SJSA1 (cell line): ENCODE measurements at regions not wholly inside any gene's neighbourhood (a gene's known extent, or its start where the extent isn't known, plus 50 kb on each side); places are given as distances from the start of the nearest gene placed in this dataset.

ENCODE experiments used
- DNase-seq, 2 experiments: peaks; one replicate each; pipeline ENCODE4 v3.0.0-alpha.2; 2015 to 2020; ENCODE audit warnings: low spot score in 2 of 2, low read depth in 1 of 2
- H3K27ac ChIP-seq: fragments of 250-450 bp; sonication (Bioruptor Pico); 2 replicates; pipeline ENCODE4 v1.5.1; 2020; ENCODE audit warnings: mild to moderate bottlenecking, moderate library complexity
- H3K27me3 ChIP-seq: fragments of 250-450 bp; sonication (Bioruptor Pico); replicated peaks from 2 replicates; pipeline ENCODE4 v1.5.1; 2020; ENCODE audit warnings: mild to moderate bottlenecking, moderate library complexity
- H3K36me3 ChIP-seq: fragments of 250-450 bp; sonication (Bioruptor Pico); 2 replicates; pipeline ENCODE4 v1.5.1; 2020; ENCODE audit warnings: mild to moderate bottlenecking
- H3K4me1 ChIP-seq: fragments of 250-450 bp; sonication (Bioruptor Pico); replicated peaks from 2 replicates; pipeline ENCODE4 v1.6.1; 2021; ENCODE audit warnings: mild to moderate bottlenecking
- H3K4me3 ChIP-seq: fragments of 250-450 bp; sonication (Bioruptor Pico); 2 replicates; pipeline ENCODE4 v1.5.1; 2020; ENCODE audit warnings: mild to moderate bottlenecking
- H3K9me3 ChIP-seq: fragments of 250-450 bp; sonication (Bioruptor Pico); replicated peaks from 2 replicates; pipeline ENCODE4 v1.5.1; 2020; ENCODE audit warnings: mild to moderate bottlenecking

DNA sequence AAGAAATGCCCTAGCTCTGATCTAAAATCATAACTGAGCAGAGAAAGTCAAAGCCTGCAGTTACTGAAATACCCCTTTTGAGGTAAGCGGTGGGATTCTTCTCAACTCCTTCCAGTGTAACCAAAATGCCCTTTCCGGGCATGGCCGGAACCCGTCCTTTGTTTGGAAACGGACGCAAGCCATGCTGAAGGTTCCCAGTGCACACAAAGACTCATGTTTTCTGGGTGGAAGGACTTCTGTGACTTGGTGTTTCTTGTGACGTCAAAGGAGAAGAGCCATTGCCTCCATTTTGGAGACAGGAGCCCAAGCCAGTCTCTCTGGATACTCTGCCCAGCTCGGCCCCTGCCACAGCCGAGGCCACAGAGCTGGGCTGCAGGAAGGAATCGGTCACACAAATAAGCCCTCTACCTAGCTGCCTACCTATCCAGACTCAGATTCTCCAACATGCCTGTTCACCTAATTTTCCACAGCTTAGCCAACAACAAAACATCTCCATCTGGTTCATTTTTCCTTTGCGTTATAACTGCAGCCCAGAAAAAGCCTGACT, 182.8 kb downstream of the TBXT start:
- H3K36me3 ChIP-seq: no peaks in the 10 kb centered on the region
- H3K4me3 ChIP-seq: no peak overlapping the region
- no peak overlapping the region for H3K27ac ChIP-seq
- peaks cover 14% of the 10 kb centered on the region for H3K4me1 ChIP-seq
- no peaks in the 10 kb centered on the region for H3K9me3 ChIP-seq
- peaks cover 48% of the 10 kb centered on the region for H3K27me3 ChIP-seq
- DNase-seq: no peak

- no peak overlapping the region for H3K27ac ChIP-seq
- H3K36me3 ChIP-seq: no peaks in the 10 kb centered on the region
- no peak for DNase-seq
- H3K9me3 ChIP-seq: no peaks in the 10 kb centered on the region
- H3K4me3 ChIP-seq: no peak overlapping the region
- H3K27me3 ChIP-seq: peaks cover 43% of the 10 kb centered on the region
- peaks cover 14% of the 10 kb centered on the region for H3K4me1 ChIP-seq
Measured at GRCh38 chr6:165983112-165984072, 184.3 kb downstream of the TBXT start.

DNA sequence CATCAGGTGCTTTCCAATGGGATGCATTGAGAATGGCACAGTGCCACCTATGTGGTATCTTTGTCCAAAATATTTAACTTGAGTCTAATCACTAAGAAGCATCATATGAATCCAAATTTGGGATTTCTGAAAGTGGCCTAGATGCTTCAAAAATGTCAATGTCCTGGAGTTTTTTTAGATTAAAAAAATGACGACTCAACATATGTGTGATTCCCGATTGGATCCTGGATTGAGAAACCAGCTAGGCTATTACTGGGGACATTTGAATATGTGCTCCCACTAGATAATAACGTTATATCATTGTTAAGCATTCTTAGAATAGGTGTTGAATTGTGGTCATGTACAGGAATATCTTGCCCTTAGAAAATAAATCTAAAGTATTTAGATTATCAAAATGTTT, 189.2 kb downstream of the TBXT start:
- peaks cover 6% of the 10 kb centered on the region; the same call in 1 of the 2 replicates for H3K27me3 ChIP-seq
- H3K4me1 ChIP-seq: no peaks in the 10 kb centered on the region
- H3K27ac ChIP-seq: no peak overlapping the region
- H3K4me3 ChIP-seq: no peak overlapping the region
- no peaks in the 10 kb centered on the region for H3K36me3 ChIP-seq
- H3K9me3 ChIP-seq: no peaks in the 10 kb centered on the region
- DNase-seq: no peak

- no peaks in the 10 kb centered on the region for H3K27me3 ChIP-seq
- H3K36me3 ChIP-seq: no peaks in the 10 kb centered on the region
- DNase-seq: no peak
Measured at GRCh38 chr6:165976684-165977083, 191.0 kb downstream of the TBXT start.

DNA sequence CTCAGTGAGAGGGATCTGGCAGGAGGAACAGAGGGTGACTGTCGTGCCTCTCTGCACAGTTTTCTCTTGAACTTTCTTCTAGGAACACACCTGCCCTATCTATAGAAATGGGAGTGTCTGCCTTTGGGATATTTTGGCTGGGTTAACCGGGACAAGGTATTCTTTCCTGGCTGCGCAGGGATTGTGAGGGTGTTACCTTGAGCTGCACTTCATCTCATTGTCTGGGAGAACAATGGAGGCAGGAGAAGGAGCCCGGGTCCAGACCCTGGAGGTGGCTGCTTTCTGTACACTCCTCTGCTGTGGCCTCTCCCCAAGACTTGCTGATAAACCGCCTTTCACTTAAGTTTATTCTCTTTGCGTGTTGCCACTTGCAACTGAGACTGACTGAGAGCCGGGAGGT, 192.8 kb downstream of the TBXT start:
- Histone ChIP-seq H3K36me3 (no peaks in the 10 kb centered on the region), H3K27me3 (0 out of 2 replicates have a peak, but pooled peaks cover 2% of the 10 kb centered on the region), H3K4me3 (no peak overlapping the region), H3K9me3 (no peaks in the 10 kb centered on the region), H3K4me1 (no peaks in the 10 kb centered on the region), H3K27ac (no peak overlapping the region)
- no peak for DNase-seq

More at GRCh38 chr6:165976684-165977083, 191.0 kb downstream of the TBXT start:
- no peak overlapping the region for H3K4me3 ChIP-seq
- H3K9me3 ChIP-seq: no peaks in the 10 kb centered on the region
- H3K4me1 ChIP-seq: no peaks in the 10 kb centered on the region
- no peak overlapping the region for H3K27ac ChIP-seq

DNA sequence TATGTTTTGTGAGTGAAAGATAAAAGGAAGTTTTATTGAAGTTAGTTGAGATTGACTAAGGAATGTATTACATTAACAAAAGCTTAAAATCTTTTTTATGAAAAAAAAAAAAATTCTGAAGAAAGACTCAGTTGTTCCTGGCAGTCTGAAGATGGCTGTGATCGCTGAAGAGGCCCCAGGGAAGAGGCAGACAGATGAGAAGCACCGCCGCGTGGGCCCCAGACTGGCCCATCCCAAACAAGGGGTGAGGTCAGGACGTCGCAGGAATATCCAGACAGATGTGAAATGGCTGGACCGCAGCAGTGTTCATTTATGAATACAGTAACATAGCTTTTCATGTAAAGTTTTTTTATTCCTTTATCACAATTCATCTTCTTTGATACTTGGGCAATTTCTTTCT, 194.2 kb downstream of the TBXT start:
- H3K4me3 ChIP-seq: no peak overlapping the region
- no peaks in the 10 kb centered on the region for H3K9me3 ChIP-seq
- H3K27me3 ChIP-seq: 0 out of 2 replicates have a peak, but pooled peaks cover 6% of the 10 kb centered on the region
- no peak for DNase-seq
- H3K27ac ChIP-seq: no peak overlapping the region
- no peaks in the 10 kb centered on the region for H3K4me1 ChIP-seq
- no peaks in the 10 kb centered on the region for H3K36me3 ChIP-seq

- 0 out of 2 replicates have a peak, but pooled peaks cover 3% of the 10 kb centered on the region for H3K4me1 ChIP-seq
- H3K27ac ChIP-seq: no peak overlapping the region
- no peaks in the 10 kb centered on the region for H3K9me3 ChIP-seq
- H3K4me3 ChIP-seq: no peak overlapping the region
- no peaks in the 10 kb centered on the region for H3K36me3 ChIP-seq
- DNase-seq: no peak
- H3K27me3 ChIP-seq: 0 out of 2 replicates have a peak, but pooled peaks cover 12% of the 10 kb centered on the region
Measured at GRCh38 chr6:165972139-165972802, 195.4 kb downstream of the TBXT start.

- H3K27ac ChIP-seq: no peak overlapping the region
- H3K4me3 ChIP-seq: no peak overlapping the region
- H3K4me1 ChIP-seq: 0 out of 2 replicates have a peak, but pooled peaks cover 3% of the 10 kb centered on the region
- 0 out of 2 replicates have a peak, but pooled peaks cover 12% of the 10 kb centered on the region for H3K27me3 ChIP-seq
- DNase-seq: no peak
- H3K36me3 ChIP-seq: no peaks in the 10 kb centered on the region
- no peaks in the 10 kb centered on the region for H3K9me3 ChIP-seq
Measured at GRCh38 chr6:165971202-165971601, 196.4 kb downstream of the TBXT start.

DNA sequence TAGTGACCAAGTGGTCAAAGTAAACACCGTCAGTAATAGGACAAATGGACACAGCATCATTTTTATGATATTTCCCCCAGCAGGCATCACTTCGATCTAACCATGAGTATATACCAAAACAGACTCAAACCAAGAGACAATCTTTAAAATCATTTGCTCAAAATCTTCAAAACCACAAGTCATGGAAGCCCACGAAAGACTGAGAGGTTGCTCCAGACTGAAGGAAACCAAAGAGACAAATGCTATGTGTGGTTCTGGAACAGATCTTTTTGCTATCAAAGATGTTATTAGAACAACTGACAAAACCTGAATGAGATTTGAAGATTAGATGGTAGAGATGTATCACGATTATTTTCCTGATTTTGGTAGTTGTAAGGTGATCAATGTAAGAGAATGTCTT, 197.7 kb downstream of the TBXT start:
- Histone ChIP-seq H3K9me3 (no peaks in the 10 kb centered on the region), H3K36me3 (no peaks in the 10 kb centered on the region), H3K4me3 (no peak overlapping the region), H3K4me1 (0 out of 2 replicates have a peak, but pooled peaks cover 3% of the 10 kb centered on the region), H3K27me3 (0 out of 2 replicates have a peak, but pooled peaks cover 12% of the 10 kb centered on the region), H3K27ac (no peak overlapping the region)
- DNase-seq: no peak

DNA sequence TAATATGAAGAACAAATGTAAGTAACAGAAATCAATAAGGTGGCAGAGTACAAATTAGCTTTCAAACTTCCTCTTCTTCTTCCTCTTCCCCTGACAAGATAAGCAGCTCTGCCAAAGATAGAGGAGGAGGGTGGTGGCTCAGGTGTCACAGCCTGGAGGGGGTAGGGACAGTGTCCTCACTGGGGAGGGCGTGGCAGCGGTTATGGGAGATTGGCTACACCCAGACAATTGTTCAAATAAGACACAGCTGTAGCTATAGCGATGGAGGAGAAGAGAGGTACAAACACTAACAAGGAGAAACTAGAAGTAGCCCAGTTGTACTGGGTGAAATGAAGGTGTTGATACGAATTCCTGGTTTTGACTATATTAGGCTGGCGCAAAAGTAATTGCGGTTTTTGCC, 198.5 kb downstream of the TBXT start:
- H3K4me3 ChIP-seq: no peak overlapping the region
- no peaks in the 10 kb centered on the region for H3K36me3 ChIP-seq
- H3K9me3 ChIP-seq: no peaks in the 10 kb centered on the region
- peaks cover 12% of the 10 kb centered on the region; the same call in 1 of the 2 replicates for H3K27me3 ChIP-seq
- DNase-seq: no peak
- H3K4me1 ChIP-seq: 0 out of 2 replicates have a peak, but pooled peaks cover 3% of the 10 kb centered on the region
- no peak overlapping the region for H3K27ac ChIP-seq

- no peak for DNase-seq
- H3K9me3 ChIP-seq: no peaks in the 10 kb centered on the region
Measured at GRCh38 chr6:165968408-165968807, 199.2 kb downstream of the TBXT start.

DNA sequence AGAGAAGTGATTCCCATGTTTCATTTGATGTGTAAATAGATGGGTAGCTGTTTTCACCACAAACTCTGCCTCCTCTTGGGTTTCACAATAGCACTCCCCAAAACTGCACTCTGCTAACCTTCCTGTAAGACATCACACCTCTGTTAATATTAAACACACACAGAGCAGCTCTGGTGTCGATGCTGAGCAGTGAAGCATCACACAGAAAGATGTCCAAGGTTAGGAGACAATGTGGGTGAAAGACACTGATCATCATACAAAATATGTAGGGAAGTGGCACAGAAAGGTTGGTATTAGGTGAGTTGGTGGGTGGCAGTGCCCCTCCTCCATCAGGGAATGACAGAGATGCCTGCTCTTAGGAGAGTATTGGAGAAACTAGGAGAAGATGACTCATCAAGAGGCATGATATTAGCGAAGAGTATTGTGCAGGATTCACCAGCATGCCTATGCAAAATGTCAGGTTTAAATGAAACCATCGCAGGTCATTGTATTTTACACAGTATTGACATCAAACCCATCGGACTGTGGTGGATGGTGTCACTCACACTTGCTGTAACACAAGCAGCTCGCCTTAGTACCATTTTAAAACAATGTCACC, 199.7 kb downstream of the TBXT start:
- Histone ChIP-seq H3K36me3 (no peaks in the 10 kb centered on the region), H3K27me3 (peaks cover 12% of the 10 kb centered on the region; the same call in 1 of the 2 replicates), H3K9me3 (no peaks in the 10 kb centered on the region), H3K27ac (no peak overlapping the region), H3K4me3 (no peak overlapping the region), H3K4me1 (0 out of 2 replicates have a peak, but pooled peaks cover 3% of the 10 kb centered on the region)
- DNase-seq: no peak

More at GRCh38 chr6:165968408-165968807, 199.2 kb downstream of the TBXT start:
- Histone ChIP-seq H3K4me3 (no peak overlapping the region), H3K4me1 (0 out of 2 replicates have a peak, but pooled peaks cover 3% of the 10 kb centered on the region), H3K27me3 (peaks cover 12% of the 10 kb centered on the region; the same call in 1 of the 2 replicates), H3K27ac (no peak overlapping the region), H3K36me3 (no peaks in the 10 kb centered on the region)

GRCh38 chr6:165963750-165964149, 203.9 kb downstream of the TBXT start:
- no peaks in the 10 kb centered on the region for H3K9me3 ChIP-seq
- H3K27me3 ChIP-seq: peaks cover 5% of the 10 kb centered on the region; the same call in 1 of the 2 replicates
- no peak overlapping the region for H3K4me3 ChIP-seq
- no peaks in the 10 kb centered on the region for H3K36me3 ChIP-seq
- H3K27ac ChIP-seq: no peak overlapping the region
- H3K4me1 ChIP-seq: 0 out of 2 replicates have a peak, but pooled peaks cover 3% of the 10 kb centered on the region
- DNase-seq: no peak
